ENCODE measurements at regions not wholly inside any gene's neighbourhood (a gene's known extent, or its start where the extent isn't known, plus 50 kb on each side); places are given as distances from the start of the nearest gene placed in this dataset.

GRCh38 chr13:85717921-85718320 lies 81.3 kb downstream of the SLITRK6 start:
- DNase-seq (ENCODE audit: low read depth in 1 of 2, low spot score in 1 of 2) = no peak
- no peak overlapping the region for H3K27ac ChIP-seq (replicated peaks)

GRCh38 chr13:85710545-85710944 lies 88.7 kb downstream of the SLITRK6 start:
- no peak for DNase-seq (ENCODE audit: low read depth in 1 of 2, low spot score in 1 of 2)
- TF ChIP-seq REST (IDR thresholded peaks at IDR 0.05; ENCODE audit: insufficient replicate concordance, low read depth) = no peak
- no peak for TF ChIP-seq CTCF (IDR thresholded peaks at IDR 0.05; ENCODE audit: insufficient read depth, low read length)
- TF ChIP-seq SPI1 (IDR thresholded peaks at IDR 0.05; ENCODE audit: borderline replicate concordance, low read depth) = no peak
- TF ChIP-seq POLR2AphosphoS5 (IDR thresholded peaks at IDR 0.05; ENCODE audit: low read depth) = no peak
- TF ChIP-seq GABPA (IDR thresholded peaks at IDR 0.05; ENCODE audit: low read depth) = no peak
- no peak overlapping the region for H3K4me3 ChIP-seq (replicated peaks; ENCODE audit: insufficient read depth, low read length)
- no peaks in the 10 kb centered on the region for H3K27me3 ChIP-seq (ENCODE audit: insufficient read depth, poor library complexity, severe bottlenecking)
- H3K27ac ChIP-seq (replicated peaks) = no peak overlapping the region

More at GRCh38 chr13:85717921-85718320, 81.3 kb downstream of the SLITRK6 start:
- no peak for TF ChIP-seq SPI1 (IDR thresholded peaks at IDR 0.05; ENCODE audit: borderline replicate concordance, low read depth)
- TF ChIP-seq REST (IDR thresholded peaks at IDR 0.05; ENCODE audit: insufficient replicate concordance, low read depth) = no peak
- Histone ChIP-seq H3K4me3 (replicated peaks; ENCODE audit: insufficient read depth, low read length) (no peak overlapping the region), H3K27me3 (ENCODE audit: insufficient read depth, poor library complexity, severe bottlenecking) (no peaks in the 10 kb centered on the region)

GRCh38 chr13:85709721-85710120 lies 89.5 kb downstream of the SLITRK6 start:
- DNase-seq (ENCODE audit: low read depth in 1 of 2, low spot score in 1 of 2) = no peak
- no peak overlapping the region for H3K4me3 ChIP-seq (replicated peaks; ENCODE audit: insufficient read depth, low read length)
- H3K27ac ChIP-seq (replicated peaks) = no peak overlapping the region
- H3K27me3 ChIP-seq (ENCODE audit: insufficient read depth, poor library complexity, severe bottlenecking) = no peaks in the 10 kb centered on the region
- TF ChIP-seq REST (IDR thresholded peaks at IDR 0.05; ENCODE audit: insufficient replicate concordance, low read depth) = no peak
- TF ChIP-seq CTCF (IDR thresholded peaks at IDR 0.05; ENCODE audit: insufficient read depth, low read length) = no peak
- no peak for TF ChIP-seq POLR2AphosphoS5 (IDR thresholded peaks at IDR 0.05; ENCODE audit: low read depth)
- TF ChIP-seq SPI1 (IDR thresholded peaks at IDR 0.05; ENCODE audit: borderline replicate concordance, low read depth) = no peak
- TF ChIP-seq GABPA (IDR thresholded peaks at IDR 0.05; ENCODE audit: low read depth) = no peak

- TF ChIP-seq GABPA (IDR thresholded peaks at IDR 0.05; ENCODE audit: low read depth) (no peak), CTCF (IDR thresholded peaks at IDR 0.05; ENCODE audit: insufficient read depth, low read length) (no peak), SPI1 (IDR thresholded peaks at IDR 0.05; ENCODE audit: borderline replicate concordance, low read depth) (no peak), POLR2AphosphoS5 (IDR thresholded peaks at IDR 0.05; ENCODE audit: low read depth) (no peak), REST (IDR thresholded peaks at IDR 0.05; ENCODE audit: insufficient replicate concordance, low read depth) (no peak)
- Histone ChIP-seq H3K4me3 (replicated peaks; ENCODE audit: insufficient read depth, low read length) (no peak overlapping the region), H3K27ac (replicated peaks) (no peak overlapping the region), H3K27me3 (ENCODE audit: insufficient read depth, poor library complexity, severe bottlenecking) (no peaks in the 10 kb centered on the region)
- no peak for DNase-seq (ENCODE audit: low read depth in 1 of 2, low spot score in 1 of 2)
Observed at GRCh38 chr13:85709072-85709471, 90.1 kb downstream of the SLITRK6 start.
